ENCODE measurements at regions not wholly inside any gene's neighbourhood (a gene's known extent, or its start where the extent isn't known, plus 50 kb on each side); places are given as distances from the start of the nearest gene placed in this dataset.
A peak's percentile ranks its signal among the peaks of the same experiment; 100 is the strongest.

DNA sequence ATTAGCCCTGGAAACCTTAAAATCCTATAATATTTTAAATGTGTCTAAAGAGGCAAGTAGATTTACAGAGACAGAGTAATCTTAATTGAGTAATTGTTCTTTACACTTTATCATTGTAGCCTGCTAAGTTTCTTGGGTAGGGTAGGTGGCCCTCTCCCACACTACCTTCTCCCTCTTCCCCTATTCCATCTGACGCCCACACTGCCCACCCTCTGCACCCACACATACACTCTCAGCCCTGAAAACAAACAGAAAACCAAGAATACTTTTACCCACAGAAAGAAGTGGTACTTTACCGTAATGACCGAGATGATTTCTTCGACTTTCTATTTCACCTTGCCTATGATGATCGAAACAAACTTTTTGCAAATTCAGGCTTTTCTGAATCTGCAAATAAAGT lies 320.4 kb upstream of the OBI1 start:
- DNase-seq (ENCODE audit: low read depth): no peak

DNA sequence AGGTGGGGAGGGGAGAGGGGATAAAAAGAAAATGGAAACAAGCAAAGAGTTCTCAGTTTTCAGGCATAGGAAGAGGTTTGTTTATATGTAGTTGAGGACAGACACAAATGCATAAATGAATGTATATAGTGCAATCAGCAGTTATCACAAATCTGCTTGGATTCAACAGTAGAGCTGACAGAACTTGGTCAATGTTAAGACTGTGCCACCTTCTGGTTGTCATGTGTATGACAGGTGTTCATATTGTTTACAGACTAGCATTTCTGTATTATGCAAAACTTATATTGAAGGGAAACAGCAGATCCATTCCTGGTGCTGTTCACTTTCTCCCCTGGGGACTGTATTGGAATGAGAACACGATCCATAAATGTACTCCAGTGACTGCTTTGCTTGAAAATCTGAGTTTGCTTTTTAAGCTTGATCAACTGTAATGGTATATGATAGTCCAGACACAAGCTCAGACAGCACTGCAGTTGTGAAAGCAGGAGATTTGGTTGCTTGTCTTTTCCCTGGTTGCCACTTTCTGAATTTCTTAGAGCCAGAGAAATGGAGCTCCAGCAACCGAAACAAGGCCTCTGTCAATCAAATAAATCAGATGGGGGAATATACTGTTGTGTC lies 319.5 kb upstream of the OBI1 start:
- peak; percentile 15 for DNase-seq (ENCODE audit: low read depth)

DNA sequence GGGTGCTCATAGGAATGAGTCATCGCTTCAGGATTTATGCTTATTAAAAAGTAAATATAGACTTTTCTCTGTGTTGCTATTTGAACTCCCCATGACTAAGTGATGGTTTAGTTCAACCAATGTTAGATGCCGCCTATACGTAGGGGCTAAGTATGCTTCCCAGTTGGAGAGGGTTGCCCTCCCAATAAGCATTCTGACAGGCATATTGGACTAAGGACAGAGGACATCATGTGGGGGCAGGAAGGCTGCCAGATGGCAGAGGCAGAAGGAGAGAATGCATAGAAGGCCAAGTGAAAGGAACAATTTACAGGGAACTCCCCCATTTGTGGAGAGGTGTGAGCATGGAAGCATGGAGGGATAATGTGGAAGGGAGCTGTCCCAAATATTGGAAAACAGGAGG lies 318.4 kb upstream of the OBI1 start:
- DNase-seq (ENCODE audit: low read depth): no peak

DNA sequence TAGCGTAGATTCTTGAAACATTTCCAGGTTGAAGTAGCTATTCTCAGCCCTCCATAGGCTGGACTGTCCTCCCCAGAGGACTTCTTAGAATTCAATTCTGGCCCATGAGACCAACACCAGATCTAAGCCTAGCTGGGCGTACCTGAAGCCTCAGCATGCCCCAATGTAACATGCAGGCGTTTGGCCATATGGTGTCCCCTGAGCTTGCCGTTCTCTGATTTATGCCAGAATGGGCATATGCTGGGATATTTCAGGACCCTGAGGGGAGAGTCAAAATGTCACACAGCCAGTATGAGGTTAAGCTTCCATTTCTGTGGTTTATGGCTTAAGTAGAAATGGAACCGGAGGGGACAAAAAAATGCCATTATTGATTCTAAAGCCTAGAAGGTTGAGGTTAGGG lies 317.7 kb upstream of the OBI1 start:
- DNase-seq (ENCODE audit: low read depth): no peak

DNA sequence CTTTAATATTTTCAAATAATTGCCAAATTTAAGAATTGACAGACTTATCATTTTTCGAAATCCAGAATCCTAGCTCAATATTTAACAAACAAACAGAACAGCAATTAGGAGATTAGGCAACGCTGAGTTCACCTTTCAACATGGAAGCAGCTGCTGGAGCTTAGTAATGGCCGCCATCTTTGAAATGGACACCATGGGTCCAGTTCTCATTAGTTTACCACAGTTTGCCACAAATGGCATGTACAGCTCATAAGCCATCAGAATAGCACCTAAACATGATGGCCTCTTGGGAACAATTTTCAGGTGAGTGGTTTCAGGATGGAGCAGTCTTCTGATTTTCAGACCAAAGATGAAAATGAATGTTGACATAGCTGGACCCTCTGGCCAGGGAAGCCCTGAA lies 313.6 kb upstream of the OBI1 start:
- DNase-seq (ENCODE audit: low read depth): no peak

DNA sequence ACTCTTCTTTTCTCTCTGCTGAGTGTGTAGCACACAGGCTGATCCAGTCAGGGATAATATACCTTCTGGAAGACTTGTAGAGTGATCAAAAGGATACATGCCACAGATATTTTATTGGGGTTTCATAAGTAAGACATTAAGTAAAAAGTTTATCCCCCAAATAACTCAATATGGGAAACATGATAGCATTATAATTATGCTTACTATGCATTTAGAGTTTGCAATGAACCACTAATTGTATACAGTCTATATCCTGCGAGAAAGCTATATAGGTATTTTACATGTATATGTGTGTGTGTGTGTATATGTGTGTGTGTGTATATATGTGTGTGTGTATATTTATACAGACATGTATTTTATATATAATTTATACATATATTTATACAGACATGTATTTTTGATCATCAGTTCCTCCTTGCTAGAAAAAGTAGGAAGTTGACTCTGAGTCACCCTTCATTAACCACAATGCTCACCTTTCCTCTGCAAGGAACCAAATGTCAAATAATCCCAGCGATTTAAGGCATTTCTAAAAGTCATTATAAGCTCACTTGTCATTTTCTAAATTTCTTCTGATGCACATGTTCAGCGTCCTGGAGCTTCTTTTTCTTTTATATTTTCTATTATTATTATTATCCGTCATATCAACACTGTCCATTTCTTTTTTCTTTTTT lies 312.5 kb upstream of the OBI1 start:
- DNase-seq (ENCODE audit: low read depth): no peak

DNA sequence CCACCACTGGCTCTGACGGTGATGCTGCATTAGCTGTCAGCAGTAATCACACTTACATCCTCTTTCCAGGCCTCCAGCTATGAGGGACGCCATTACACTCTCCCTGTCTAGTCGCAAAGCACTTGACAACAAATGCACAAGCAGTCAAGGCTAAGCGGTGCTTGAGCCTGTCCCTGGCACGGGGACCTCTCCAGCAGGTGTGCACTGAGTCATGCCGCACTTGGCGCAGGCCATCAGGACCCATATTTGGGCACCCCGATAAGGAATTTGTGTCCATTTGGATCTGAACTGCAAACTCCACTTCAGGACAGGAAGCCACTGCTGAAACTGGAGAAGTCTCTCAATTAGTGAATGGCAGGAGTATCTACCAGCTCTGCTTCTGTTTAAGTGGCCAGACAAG lies 301.9 kb upstream of the OBI1 start:
- no peak for DNase-seq (ENCODE audit: low read depth)

DNA sequence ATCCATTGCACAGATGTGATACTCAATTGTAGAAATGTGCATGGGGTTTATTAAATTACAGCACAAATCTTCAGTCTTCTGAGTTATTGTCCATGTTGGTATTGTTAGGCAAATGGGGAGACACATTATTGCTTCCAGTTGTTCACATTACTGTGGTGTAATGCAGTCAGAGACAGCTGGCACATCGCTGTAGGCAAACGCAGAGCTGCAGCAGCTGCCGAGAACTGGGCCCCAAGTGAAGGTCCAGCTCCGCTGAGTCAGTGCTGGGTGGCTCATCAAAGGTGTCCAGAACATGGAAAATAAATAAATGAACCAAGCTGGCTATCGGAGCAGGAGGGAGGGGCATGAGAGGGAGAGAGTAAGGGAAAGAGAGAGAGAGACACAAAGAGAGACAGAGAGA lies 299.1 kb upstream of the OBI1 start:
- DNase-seq (ENCODE audit: low read depth): no peak

DNA sequence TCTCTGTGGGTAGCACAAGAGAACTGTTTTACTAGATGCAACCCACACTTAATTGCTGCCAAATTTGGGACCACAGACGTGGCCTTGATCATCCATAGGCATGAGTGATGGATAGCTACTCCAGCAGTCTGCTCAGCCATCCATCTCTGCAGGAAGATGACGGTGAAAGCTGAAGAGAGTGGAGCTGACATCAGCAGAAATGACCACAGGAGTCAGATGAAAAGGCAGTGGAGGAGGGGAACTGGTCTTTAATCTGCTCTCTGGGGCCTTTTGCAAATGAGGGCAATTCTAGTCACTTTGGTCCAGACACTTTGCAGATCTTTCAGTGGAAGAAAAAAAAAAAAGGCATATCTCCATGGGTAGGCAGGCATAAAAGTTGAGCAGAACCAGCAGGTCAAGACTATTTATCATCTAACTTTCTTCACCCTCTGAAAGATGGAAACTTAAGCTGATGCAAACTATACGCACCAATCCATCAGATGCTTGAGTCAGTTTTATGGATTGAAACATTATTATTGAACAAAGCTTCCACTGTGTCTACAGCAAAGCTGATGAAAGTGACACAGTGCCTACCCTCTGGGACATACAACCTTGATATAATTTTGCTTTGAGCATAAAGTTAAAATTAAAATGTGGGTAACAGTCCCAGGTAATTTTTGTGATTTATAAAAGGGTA lies 281.6 kb upstream of the OBI1 start:
- DNase-seq (ENCODE audit: low read depth): no peak

DNA sequence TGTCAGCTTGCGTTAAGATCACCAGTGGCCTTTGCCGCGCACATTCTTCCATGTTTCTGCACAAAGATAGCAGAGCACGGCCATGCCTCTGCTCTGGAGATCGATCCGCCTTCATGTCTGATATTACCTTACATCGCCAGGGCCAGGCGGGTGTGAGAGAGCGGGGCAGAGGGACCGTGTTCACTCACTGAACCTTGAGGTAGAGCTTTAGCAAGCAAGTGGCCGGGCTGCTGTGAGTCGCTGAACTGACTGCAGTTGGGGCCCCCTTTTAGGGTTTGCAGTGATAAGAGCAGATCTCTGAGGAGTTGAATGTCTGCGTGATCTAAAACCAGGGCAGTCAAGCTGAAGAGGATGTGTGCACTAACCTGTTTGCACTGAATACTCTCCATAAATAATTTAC lies 275.4 kb upstream of the OBI1 start:
- no peak for DNase-seq (ENCODE audit: low read depth)

DNA sequence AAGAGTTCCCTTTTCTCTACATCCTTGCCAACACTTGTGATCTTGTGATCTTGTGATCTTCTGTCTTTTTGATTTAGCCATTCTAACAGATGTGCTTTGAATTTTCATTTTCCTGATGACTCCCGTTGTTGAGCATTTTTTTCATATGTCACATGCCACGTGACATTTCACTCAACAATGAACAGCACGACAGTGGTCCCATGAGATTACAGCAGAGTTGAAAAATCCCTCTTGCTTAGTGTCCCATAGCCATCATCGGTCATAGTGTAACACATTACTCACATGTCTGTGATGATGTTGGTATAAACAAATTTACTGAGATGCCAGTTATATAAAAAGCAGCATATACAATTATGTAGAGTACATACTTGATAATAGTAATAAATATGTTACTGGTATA lies 256.1 kb upstream of the OBI1 start:
- DNase-seq (ENCODE audit: low read depth): no peak

DNA sequence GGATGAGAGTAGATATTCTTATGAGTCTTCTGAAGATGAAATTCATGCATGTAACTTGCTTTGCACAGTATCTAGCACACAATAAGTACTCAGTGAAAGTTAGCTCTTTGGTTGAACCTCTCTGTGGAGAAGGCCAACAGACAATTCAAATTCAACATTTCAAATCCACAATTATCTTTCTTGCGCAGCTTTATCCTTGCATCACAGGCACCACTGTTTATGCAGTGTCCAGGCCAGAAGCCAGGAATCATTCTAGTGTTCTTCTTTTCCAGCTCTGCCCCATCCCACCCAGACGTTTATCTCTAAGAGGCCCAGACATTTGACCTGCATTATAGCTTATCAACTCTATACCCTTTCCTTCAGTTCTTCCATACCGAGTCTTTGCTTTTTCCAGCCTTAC lies 254.7 kb upstream of the OBI1 start:
- no peak for DNase-seq (ENCODE audit: low read depth)

DNA sequence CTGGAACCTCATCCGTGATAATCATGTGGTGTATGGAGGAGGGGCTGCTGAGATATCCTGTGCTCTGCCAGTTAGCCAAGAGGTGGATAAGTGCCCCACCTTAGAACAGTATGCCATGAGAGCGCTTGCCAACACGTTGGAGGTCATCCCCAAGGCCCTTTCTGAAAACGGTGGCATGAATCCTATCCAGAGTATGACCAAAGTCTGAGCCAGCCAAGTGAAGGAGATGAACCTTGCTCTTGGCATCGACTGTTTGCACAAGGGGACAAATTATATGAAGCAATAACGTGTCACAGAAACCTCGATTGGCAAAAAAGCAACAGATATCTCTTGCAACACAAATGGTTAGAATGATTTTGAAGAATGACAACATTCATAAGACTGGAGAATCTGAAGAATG lies 251.2 kb upstream of the OBI1 start:
- no peak for DNase-seq (ENCODE audit: low read depth)

DNA sequence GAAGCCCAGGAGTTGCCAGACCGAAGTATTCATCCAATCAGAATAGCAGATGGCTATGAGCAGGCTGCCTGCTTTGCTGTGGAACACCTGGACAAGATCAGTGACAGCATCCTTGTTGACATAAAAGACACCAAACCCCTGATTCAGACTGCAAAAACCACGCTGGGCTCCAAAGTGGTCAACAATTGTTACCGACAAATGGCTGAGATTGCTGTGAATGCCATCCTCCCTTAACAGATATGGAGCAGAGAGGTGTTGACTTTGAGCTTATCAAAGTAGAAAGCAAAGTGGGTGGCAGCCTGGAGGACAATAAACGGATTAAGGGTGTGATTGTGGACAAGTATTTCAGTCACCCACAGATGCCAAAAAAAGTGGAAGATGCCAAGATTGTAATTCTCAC lies 250.3 kb upstream of the OBI1 start:
- no peak for DNase-seq (ENCODE audit: low read depth)

DNA sequence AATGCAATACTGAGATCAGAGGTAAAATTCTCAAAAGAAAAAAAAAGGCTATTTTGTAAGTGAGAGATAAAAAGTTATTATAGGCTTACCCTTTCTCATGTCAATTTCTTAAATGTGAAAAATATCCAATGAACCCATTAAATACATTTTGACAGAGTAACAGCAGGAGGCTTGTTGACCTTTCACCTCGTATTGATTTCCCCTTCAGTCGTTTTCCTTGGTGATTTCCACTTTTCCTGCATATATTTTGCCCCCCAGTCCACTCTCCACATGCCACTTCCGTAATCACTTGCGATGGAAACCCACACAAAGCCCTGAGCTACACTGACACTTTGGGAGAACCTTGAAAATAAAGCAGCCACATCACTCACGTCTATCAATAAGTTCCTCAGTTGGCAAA lies 248.1 kb upstream of the OBI1 start:
- DNase-seq (ENCODE audit: low read depth): no peak

DNA sequence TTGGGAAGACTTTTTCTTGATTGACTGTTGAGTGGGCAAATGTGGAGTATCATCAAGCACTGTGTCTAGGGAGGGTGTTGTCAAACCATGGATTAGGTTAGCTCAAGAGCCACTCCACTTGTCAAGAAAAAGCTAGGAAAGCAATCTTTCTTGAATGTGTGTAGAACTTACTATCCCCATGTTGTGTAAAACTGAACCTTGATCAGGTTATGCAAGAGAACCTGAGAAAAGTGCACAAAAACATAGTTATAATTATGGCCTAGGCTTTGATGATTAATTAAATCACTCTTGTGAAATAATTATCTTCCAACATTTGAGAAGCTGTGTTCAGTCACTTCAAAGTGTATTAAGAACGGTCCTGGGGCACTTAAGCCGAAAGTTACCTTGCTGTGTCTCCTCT lies 238.2 kb upstream of the OBI1 start:
- no peak for DNase-seq (ENCODE audit: low read depth)

DNA sequence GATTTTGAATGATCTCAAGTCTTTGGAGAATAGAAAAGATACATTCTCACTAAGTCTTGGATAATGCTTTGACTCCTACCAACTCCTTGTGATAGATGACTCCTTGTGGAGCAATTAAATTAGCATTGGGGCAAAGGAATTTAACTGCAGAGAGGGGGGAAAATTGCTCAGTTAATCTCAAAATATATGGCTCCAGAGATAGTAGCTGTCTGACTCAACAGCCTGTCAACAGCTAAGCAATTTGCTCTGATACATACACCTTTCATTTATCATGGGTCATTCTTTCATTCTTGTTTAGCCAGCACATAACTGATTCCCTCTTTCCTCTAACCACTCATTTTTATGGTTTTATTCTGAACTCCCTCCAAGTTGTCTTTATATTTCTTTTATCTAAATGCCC lies 225.6 kb upstream of the OBI1 start:
- no peak for DNase-seq (ENCODE audit: low read depth)

DNA sequence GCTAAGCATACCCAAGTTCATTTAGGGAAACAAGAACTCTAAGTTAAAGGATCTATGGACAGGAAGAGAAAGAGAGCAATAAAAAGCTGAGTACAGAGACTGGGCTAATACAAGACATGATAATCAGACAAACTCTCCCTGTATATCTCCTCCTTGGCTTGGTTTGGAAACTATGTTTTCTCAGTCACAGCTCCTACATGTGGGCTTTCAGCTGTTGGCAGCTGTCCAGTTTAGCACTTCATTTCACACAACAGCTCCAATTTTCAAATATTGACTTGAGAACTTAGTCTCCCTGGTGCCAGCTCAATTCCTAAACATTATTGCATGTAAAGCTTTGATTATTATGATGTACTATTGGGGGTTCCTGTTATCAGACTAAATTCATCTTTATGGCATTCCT lies 222.8 kb upstream of the OBI1 start:
- DNase-seq (ENCODE audit: low read depth): no peak

DNA sequence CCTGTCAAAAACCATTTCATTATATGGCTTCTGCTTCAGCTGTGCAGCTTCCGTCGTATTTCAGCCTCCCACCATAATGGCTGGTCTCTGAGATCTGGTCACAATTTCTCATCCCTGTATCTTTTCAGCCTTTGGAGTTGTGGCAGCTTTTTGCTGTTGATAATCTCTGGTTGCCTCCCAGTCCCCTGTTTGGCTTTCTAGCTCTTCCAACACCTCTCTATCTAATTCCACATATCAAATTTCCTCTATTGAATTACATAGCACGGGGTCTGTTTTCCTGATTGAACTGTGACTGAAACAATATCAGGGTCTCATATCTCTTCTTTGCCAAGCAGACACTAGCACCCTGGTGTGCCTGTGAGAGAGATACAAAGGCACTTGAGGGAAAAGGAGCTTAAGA lies 222.1 kb upstream of the OBI1 start:
- DNase-seq (ENCODE audit: low read depth): no peak

DNA sequence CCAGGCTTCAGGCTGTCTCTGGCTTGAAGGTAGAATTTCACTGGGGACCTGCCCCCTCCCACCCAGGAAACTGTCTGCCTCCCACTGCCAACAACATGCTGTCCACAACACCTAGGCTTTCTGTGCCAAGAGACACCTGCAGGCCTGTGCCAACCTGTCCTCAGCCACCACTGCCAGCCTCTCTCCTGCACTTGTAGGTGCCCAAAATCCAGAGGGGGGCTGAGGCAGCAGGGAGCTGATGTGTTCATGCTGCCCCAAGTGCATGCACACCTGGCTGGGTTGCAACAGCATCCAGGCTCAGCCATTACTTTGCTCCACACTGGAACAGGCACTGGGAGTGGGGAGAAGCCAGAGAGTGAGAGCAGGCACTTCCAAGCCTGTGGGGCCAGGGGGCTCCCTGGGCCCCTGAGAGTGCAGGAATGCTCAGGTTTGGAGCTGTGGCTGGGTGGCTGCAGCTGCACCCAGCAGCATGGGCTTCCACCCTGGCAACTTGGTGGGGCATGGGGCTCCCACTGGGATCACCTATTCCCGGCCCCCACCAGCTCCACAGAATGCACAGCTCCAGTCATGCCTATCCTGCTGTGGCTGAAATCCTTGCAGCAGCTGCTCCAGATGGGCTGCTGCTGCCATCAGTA lies 218.1 kb upstream of the OBI1 start:
- no peak for DNase-seq (ENCODE audit: low read depth)

DNA sequence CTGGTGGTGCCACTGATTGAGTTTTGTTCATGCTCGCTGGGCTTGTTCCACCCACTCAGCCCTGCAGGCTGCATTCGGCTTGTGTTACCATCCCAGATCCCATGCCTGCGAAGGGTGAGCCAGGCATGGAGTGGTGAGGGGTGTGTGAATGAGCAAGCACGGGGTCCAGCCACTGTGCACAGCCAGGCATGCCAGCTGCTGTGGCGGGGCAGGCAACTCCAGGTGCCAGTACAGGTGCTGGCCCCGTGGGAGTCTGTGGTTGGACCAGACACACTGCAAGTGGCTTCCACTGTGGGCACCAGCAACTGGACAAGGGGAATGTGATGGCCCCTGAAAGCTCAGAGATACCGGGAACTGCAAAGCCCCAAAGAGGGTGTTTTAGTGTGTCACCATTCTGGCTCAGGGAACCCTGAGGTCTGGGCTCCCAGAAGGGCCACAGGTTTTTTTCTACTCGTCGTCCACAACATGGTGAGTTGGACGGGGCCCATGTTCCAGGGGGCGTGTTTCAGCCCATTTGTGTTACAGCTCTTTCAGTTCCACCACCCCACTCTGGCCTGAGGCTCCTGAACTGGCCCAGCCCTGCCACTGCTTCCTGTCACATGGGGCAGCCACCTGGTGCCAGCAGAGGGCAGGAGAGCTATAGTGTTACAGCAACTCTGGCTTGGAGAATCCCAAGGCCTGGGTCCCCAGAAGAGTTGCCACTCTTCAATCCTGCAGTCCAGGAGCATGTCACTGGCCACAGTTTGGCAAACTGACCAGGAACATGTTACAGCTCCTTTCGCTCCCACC lies 217.0 kb upstream of the OBI1 start:
- no peak for DNase-seq (ENCODE audit: low read depth)

DNA sequence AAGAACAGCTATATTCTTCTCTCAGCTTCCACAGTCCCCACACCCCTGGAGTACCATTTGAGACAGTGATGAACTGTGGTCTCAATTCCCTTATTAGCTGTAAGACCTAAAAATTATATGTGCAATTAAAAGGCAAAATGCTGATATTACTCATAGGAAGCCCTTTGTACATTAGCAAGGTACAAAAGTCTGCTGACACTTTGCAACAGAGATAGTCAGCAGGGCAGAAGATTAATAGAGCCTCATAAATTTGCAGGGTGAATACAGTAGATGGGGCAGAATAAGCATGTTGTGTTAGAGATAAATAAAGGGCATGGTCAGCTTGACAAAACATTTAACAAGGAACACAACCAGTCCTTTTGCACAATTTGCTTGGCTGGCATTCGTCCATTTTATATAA lies 210.0 kb upstream of the OBI1 start:
- DNase-seq (ENCODE audit: low read depth): no peak

DNA sequence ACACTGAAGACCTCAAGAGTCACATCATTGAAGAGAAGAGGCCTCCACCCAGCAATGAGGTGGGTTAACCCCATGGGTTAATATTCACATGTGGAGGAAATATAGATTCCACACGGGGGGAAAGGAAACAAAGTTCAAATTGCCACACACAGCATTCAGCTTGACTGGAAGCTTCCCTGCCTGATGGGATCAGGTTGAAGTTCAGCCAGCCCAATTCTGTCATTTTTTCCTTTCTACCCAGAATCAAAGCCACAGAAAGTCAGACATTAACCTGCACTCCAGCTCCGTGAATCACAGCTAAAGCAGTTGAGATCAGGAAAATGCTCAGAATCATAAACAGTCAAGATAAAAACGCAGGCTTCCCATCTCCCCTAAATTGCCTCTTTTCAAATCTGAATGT lies 208.7 kb upstream of the OBI1 start:
- no peak for DNase-seq (ENCODE audit: low read depth)

All from activated T-cell treated with anti-CD3 and anti-CD28 coated beads for 24 hours (primary cell).